ENCODE measurements at regions not wholly inside any gene's neighbourhood (a gene's known extent, or its start where the extent isn't known, plus 50 kb on each side); places are given as distances from the start of the nearest gene placed in this dataset.

DNA sequence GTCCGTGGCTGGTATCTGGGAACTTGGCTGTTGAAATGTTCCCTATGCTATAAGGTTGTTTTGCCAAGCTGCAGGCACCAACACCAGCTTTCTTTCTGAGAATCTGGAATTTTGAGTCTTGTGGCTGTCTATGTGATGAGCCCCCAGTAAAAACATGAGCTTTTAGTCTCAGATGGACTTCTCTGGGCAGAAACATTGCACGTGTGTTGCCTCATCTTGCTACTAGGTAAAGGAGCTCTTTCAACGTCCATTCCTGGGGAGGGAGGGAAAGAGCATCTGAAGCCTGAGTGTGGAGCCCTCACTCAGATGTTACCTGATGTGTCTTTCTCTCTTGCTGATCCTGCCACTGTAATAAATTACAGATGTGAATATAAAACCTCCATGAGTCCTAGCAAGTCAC, 183.8 kb upstream of the LHX5 start:
- TF ChIP-seq, protein P1, sequence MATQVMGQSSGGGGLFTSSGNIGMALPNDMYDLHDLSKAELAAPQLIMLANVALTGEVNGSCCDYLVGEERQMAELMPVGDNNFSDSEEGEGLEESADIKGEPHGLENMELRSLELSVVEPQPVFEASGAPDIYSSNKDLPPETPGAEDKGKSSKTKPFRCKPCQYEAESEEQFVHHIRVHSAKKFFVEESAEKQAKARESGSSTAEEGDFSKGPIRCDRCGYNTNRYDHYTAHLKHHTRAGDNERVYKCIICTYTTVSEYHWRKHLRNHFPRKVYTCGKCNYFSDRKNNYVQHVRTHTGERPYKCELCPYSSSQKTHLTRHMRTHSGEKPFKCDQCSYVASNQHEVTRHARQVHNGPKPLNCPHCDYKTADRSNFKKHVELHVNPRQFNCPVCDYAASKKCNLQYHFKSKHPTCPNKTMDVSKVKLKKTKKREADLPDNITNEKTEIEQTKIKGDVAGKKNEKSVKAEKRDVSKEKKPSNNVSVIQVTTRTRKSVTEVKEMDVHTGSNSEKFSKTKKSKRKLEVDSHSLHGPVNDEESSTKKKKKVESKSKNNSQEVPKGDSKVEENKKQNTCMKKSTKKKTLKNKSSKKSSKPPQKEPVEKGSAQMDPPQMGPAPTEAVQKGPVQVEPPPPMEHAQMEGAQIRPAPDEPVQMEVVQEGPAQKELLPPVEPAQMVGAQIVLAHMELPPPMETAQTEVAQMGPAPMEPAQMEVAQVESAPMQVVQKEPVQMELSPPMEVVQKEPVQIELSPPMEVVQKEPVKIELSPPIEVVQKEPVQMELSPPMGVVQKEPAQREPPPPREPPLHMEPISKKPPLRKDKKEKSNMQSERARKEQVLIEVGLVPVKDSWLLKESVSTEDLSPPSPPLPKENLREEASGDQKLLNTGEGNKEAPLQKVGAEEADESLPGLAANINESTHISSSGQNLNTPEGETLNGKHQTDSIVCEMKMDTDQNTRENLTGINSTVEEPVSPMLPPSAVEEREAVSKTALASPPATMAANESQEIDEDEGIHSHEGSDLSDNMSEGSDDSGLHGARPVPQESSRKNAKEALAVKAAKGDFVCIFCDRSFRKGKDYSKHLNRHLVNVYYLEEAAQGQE (IDR thresholded peaks at IDR 0.05; ENCODE audit: insufficient replicate concordance, low read depth), result no peak
- no peak for TF ChIP-seq SPI1 (IDR thresholded peaks at IDR 0.05; ENCODE audit: borderline replicate concordance, low read depth)
- no peak for TF ChIP-seq GABPA (IDR thresholded peaks at IDR 0.05; ENCODE audit: low read depth)
- TF ChIP-seq POLR2AphosphoS5 (IDR thresholded peaks at IDR 0.05; ENCODE audit: low read depth), result no peak
- TF ChIP-seq, protein P2, sequence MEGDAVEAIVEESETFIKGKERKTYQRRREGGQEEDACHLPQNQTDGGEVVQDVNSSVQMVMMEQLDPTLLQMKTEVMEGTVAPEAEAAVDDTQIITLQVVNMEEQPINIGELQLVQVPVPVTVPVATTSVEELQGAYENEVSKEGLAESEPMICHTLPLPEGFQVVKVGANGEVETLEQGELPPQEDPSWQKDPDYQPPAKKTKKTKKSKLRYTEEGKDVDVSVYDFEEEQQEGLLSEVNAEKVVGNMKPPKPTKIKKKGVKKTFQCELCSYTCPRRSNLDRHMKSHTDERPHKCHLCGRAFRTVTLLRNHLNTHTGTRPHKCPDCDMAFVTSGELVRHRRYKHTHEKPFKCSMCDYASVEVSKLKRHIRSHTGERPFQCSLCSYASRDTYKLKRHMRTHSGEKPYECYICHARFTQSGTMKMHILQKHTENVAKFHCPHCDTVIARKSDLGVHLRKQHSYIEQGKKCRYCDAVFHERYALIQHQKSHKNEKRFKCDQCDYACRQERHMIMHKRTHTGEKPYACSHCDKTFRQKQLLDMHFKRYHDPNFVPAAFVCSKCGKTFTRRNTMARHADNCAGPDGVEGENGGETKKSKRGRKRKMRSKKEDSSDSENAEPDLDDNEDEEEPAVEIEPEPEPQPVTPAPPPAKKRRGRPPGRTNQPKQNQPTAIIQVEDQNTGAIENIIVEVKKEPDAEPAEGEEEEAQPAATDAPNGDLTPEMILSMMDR (IDR thresholded peaks at IDR 0.05; ENCODE audit: insufficient read depth, low read length), result no peak
- H3K27ac ChIP-seq (replicated peaks), result no peak overlapping the region
- DNase-seq (ENCODE audit: low read depth in 1 of 2, low spot score in 1 of 2), result no peak
- H3K4me3 ChIP-seq (replicated peaks; ENCODE audit: insufficient read depth, low read length), result no peak overlapping the region
- H3K27me3 ChIP-seq (ENCODE audit: insufficient read depth, poor library complexity, severe bottlenecking), result no peaks in the 10 kb centered on the region

DNA sequence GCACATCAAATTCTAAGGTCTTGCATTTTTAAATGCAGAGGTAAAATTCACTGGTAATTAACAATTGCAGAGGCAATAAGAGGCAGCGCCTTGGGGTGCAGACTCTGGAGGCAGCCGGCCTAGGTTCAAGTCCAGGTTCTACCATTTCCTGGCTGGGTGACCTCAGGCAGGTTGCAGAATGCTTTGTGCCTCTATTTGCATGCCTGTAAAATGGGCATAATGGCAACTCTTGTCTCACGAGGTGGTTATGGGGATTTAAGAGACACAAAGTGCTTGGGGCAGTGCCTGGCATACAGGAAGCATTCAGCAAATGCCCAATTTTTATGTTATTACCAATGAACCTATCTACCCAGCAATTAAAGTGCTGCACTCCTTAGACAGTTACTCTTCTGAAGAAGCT, 180.0 kb upstream of the LHX5 start:
- no peak overlapping the region for H3K4me3 ChIP-seq (replicated peaks; ENCODE audit: insufficient read depth, low read length)
- TF ChIP-seq SPI1 (IDR thresholded peaks at IDR 0.05; ENCODE audit: borderline replicate concordance, low read depth), result no peak
- TF ChIP-seq POLR2AphosphoS5 (IDR thresholded peaks at IDR 0.05; ENCODE audit: low read depth), result no peak
- TF ChIP-seq, protein P1 (IDR thresholded peaks at IDR 0.05; ENCODE audit: insufficient replicate concordance, low read depth), result no peak
- TF ChIP-seq, protein P2 (IDR thresholded peaks at IDR 0.05; ENCODE audit: insufficient read depth, low read length), result no peak
- no peak for TF ChIP-seq GABPA (IDR thresholded peaks at IDR 0.05; ENCODE audit: low read depth)
- H3K27ac ChIP-seq (replicated peaks), result no peak overlapping the region
- peaks cover 10% of the 10 kb centered on the region for H3K27me3 ChIP-seq (ENCODE audit: insufficient read depth, poor library complexity, severe bottlenecking)
- no peak for DNase-seq (ENCODE audit: low read depth in 1 of 2, low spot score in 1 of 2)

DNA sequence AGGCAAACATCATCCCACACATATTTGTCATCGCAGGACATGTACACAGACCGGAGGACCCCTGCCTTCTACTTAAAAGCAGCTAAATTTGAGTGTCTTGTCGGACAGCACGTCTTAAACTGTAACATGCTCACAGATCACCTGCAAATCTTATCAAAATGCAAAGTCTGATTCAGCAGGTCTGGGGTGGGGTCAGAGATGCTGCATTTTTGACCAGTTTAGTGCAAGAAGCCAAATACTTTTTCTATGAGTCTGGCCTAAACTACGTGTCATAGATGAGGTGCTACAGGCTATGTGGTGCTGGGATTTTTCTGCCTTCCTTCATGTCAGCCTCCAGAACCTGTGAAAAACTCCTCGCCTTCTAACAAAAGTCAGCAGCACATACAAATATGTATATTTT, 178.8 kb upstream of the LHX5 start:
- Histone ChIP-seq H3K4me3 (replicated peaks; ENCODE audit: insufficient read depth, low read length) (no peak overlapping the region), H3K27ac (replicated peaks) (no peak overlapping the region), H3K27me3 (ENCODE audit: insufficient read depth, poor library complexity, severe bottlenecking) (peaks cover 10% of the 10 kb centered on the region)
- TF ChIP-seq GABPA (IDR thresholded peaks at IDR 0.05; ENCODE audit: low read depth) (no peak), SPI1 (IDR thresholded peaks at IDR 0.05; ENCODE audit: borderline replicate concordance, low read depth) (no peak), POLR2AphosphoS5 (IDR thresholded peaks at IDR 0.05; ENCODE audit: low read depth) (no peak)
- TF ChIP-seq, protein P1 (IDR thresholded peaks at IDR 0.05; ENCODE audit: insufficient replicate concordance, low read depth), result no peak
- TF ChIP-seq, protein P2 (IDR thresholded peaks at IDR 0.05; ENCODE audit: insufficient read depth, low read length), result no peak
- no peak for DNase-seq (ENCODE audit: low read depth in 1 of 2, low spot score in 1 of 2)

Data from HL-60 (cell line).